ENCODE measurements at regions not wholly inside any gene's neighbourhood (a gene's known extent, or its start where the extent isn't known, plus 50 kb on each side); places are given as distances from the start of the nearest gene placed in this dataset.

DNA sequence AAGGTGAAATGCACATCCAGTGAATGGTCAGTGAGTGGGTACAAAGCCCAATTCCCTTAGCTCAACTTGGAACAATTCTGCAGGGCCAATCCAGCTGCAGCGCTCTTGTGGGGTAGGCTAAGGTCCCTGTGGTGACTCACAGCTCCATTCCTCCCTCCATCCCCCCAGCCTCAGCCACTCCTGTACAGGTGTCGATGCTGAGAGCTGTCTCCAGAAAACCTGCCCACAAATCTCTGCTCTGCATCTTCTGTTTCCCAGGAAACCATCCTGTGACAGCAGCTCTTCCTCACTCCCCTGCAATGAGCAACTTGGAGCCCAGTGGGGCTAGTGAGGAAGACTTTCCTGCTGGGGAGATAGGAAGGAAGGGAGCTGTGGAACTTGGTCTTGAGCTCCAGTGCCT lies 244.7 kb upstream of the GPR26 start:
- DNase-seq: no peak

DNA sequence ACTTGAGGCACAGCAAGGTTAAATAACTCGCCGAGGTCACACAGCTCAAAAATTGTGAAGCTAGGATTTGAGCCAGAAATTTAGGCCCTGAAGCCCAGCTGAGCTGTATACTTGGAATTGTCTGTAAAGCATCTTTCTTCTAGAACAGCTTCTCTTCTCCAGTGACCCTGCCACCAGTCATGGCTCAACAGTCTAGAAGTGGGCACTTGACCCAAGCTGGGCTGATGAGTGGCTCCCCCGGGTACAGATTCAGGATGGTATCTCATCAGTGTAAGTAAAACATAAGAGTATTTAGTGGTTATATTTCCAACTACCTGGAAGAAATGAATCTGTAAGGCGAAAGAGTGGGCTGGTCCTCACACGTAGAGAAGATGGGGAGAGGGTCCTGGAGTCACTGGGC lies 243.9 kb upstream of the GPR26 start:
- DNase-seq: no peak

DNA sequence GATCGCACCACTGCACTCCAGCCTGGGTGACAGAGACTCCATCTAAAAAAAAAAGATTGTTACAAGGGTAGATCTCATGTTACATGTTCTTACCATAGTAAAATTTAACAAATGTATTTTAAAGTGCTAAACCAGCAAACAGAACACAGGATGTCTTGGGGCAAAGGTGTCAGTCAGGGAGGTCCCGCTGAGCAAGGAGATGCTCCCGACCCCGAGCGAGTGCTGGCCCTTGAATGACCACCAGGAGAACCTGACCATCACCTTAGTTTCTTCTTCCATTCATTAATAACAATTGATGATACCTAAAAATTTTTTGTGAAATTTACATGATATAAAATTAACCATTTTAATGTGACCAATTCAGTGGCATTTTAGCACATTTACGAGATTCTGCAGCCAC lies 241.6 kb upstream of the GPR26 start:
- DNase-seq: no peak

DNA sequence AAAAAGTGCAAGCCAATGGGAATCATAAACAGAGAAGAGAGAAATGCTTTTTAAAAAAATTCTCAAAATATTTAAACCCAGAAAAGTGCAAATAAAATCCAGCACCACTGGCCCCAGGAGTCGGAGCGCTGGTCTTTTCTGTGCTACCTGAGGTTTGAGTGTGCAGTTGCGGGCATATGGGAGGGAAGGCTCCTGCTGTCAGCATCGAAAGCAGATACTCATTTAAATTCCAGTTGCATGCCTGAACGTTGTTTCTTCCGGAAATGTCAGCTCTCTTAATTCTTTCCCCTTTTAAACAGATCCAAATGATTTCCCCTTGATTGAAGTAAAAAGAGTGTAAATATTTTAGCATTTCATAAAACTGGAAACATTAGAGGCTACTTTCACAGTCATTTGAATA lies 240.5 kb upstream of the GPR26 start:
- DNase-seq: no peak

DNA sequence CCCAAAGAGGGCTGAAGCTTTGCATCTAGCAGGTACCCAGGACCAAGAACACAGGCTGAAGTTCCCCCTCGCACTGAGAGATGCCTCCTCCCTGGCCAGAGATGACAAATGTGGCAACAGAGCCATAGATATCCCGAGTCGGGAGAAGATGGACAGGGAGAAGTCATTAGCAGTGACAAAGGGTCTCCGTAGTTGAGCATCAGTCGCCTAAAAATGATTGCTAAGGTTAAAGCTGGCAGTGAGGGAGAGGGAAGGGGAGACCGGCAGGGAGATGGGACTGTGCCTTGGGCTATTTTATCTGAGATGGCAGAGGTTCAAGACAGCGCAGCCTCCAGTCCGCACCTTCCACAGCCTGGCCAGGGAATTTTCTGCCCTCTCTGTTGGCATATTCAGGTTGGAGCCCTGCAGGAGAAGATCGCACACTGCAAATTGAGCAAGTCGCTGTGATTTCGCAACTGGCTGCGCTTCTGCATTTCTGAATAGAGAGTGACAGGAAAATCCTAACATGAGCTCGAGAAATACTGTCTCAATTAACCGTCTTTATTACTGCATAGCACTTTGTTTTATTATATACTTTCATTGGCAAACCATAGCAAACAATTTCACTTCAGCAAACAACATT lies 238.9 kb upstream of the GPR26 start:
- no peak for DNase-seq

DNA sequence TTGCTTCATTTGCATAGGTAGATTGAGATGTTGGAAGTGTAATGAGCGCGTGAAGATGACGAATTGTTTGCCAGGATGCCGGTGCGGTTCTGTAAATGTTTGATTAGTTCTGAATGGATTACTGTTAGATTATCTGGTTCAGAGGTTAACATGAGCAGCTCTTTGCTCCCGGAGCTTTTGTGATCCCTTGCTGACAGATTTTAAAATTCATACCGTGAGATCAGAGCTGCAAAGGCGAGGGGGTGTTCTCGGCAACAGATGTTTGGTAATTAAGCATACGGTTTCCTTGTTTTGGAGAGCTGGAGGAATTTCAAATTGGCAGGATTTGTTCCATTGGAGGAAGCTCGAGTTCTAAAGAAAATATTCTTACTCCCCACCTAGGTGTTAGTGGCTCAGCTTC lies 237.8 kb upstream of the GPR26 start:
- DNase-seq: no peak

DNA sequence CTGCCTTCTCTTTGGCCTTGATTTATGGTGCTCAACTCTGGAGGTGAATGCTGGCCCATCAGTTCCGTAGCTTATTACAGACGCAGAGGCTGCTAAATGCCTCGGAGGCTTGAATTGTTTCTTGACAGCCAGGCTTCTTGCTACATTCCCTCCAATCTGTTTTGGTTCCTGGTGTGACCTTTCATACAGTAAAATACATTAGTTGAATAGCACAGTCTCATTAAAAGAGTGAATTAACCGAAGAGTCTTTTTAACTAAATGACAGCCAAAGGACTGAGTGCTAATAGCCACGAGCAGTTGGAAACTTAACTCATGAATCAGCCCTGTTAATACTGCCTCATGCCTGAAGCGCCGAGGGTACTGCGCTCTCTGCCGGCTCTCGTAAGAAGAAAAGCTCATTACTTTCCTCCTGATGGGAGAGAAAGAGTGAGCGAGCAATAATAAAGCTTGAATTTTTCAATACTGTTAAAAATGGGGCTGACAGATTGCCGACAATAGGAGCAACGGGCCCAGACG lies 236.4 kb upstream of the GPR26 start:
- no peak for DNase-seq

DNA sequence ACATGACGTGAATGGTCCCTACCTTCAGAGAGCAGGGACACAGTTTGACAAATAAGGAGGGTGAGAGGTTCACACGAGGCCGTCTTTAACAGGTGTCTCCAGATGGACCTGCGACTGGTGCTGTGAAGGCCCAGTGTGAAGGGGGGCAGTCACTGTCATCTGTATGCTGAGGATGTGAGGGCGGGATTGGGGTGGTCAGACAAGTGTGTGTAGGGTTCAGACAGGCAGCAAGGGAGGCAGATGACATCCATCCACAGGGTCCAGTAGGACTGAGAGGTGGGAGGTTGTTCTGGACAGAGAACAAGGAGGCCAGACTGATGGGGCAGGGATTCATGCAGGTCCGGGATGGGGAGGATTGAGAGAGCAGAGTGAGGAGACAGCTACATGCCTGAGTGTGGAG lies 232.6 kb upstream of the GPR26 start:
- DNase-seq: no peak

DNA sequence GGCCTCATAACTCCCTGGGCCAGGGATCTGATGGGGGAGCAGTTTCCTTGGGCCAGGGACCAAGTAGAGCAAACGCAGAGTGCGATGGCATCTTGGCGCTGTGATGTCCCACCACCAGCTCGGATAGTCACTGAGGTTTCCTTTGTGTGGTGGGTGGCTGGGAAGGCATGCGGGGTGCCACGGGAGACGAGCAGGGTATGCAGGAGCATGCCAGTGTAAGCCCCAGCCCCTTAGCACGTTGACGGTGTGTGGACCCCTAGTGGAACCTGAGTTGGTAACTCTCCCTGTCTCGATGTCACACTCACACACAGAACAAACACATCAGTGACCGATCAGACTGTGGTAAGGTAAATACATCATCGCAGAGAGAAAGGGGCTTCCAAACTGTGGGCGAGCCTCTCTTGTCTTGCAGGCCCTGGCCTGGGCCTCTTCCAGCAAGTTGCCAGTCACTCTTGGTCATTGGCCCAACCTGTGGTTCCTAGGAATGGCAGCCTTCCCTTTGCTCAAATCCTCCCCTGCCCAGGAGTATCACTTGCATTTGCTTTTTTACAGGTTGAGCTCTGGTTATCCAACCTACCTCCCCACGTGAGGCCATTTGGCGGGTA lies 231.6 kb upstream of the GPR26 start:
- no peak for DNase-seq

DNA sequence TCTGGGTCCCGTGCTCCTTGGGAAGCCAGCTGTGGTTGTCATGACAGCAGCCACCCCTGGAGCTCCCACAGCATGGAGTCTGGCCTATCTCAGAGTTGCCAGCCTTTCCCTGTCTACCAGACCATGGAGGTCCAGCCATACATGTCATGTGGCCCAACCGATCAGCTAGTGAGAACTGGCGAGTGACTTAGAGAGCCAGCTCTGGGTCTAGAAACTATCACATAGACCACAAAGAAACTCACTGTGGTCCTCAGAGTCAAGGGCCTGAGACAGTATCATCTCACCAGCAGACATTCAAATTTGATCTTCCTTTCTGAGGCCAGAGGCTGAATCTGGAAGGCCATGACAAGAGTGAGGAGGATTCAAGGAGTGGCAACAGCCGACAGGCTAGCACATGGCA lies 223.3 kb upstream of the GPR26 start:
- no peak for DNase-seq

DNA sequence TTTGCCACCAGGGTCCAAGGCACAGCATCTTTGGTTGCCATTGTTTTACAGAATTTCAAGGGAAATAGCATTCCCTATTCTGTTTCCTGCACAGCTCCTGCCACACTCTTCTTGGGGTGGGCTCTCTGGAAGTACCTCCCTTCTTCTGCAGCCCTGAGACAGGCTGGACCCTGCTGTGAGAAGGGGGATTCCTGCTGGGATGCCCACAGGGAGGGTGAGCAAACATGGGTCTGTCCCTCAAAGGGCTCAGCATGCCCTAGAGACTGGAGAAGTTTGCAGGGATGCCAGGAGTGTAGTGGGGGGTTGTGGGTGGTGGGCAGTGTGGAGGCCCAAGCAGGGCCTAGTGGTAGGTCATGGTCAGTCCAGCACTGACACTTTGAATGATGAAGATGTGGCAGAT lies 222.2 kb upstream of the GPR26 start:
- DNase-seq: no peak

DNA sequence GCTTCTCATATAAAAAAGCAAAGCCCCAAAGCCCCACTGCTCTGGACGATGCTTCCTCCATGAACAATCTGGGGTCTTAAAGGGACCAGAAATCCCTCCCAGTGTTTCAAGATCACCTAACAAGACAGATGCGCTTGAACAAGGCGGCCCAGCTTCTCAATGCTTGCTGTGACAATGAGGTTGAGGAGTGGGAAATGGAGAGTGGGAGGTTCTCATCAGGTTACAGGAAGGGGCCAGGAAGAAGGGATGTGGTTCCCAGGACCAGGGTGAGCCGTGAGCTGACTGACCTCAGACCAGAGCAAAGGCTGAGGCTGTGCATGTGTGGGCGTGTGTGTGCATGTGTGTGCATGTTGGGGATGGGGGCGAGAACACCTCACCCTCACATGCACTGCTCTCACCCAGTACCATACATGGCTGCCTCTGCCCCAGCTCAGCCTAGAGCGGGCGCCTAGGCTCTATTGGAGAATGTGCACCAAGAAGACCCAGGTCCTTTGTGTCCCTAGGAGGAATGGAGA lies 220.8 kb upstream of the GPR26 start:
- DNase-seq: no peak

DNA sequence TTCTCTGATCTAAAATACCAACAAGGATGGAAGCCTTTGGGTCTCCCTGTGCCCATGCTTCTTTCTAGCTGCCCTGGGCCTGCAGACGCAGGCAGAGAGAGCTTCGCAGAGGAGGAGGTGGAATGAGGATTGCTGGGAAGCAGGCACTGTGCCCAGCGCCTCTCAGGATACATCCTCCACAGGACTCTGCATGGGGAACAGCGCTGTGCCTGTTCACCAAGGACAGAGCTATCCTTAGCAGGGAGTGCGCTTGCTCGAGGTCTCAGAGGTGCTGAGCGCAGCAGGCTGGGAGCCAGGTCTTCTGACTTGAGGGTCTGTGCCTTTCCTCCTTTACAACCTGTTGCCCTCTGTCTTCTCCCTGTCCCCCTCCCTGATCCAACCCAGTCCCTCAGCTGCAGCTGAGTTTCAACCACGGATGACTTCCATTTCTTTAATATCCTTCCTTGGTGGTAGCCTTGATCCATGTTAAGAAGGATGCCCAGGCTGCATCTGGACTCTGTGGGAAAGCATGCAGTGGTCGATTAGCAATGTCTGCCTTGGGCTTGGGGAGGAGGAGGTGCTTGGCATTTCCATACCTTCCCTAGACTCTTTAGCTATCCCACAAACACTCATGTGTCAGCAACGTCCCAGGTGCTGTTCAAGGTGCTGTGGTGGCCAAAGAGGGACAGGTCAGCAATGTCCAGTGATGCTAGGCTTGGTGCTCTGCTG lies 219.6 kb upstream of the GPR26 start:
- DNase-seq: no peak

DNA sequence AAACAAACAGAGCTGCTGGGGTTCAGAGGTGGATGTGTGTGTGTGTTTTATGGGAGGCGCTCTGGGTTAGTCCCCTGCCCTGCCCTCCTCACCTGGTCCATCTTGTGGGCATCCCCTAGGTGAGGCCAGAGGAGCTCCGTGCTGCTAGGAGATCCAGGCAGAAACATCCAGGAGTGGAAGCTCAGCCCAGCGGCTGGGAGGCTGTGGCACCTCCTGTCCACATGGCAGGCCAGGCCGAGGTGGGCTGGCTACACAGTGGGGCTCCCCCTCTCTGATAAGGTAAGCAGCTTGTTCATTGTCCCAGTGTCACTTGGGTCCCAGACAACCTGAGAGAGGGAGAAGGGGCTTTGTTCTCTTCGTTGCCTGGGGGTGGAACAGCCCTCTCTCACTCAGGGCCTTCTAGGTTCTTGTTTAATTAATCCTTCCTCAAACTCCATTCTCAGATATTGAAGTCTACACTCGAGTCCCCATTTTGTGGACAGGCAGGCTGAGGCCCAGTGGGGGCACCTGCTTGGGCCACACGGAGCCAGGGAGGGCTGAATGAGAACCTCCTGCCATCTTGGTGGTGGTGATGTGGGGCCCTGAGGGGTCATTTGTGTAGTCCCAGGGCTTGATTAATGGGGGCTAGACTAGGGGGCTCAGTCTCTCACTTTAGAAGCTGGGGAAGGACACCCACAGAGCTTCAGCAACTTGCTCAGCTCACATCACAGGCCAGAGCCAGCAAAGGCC lies 216.8 kb upstream of the GPR26 start:
- DNase-seq: no peak

DNA sequence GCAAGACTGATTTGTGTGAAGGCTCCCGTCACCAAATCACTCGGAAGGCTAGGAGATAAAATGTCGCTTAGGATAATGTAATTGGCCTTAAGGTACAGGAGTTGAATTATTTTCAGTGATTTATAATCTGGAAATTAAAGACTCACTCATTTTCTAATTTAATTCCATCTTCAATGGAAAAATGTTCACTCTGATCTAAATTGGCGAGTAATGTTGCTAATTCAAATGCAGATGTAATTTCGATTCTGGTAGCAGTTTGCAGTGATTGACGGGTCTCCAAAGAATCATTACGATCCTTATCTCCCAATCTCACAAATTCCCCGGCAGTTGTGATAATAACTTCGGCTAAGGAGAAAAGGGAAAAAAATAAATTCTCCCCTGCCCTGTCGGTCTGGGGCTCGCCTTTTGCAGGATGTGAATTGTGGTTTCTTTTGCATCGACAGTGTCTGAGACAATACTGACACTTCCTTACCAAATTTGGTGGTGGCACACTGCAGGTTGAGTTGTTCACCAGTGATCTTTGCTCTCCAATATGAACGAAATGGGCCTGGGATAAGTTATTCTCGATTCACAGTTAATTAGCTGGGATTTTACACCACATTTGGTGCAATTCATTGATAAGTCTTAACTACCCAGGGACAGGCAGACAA lies 215.1 kb upstream of the GPR26 start:
- DNase-seq: no peak

DNA sequence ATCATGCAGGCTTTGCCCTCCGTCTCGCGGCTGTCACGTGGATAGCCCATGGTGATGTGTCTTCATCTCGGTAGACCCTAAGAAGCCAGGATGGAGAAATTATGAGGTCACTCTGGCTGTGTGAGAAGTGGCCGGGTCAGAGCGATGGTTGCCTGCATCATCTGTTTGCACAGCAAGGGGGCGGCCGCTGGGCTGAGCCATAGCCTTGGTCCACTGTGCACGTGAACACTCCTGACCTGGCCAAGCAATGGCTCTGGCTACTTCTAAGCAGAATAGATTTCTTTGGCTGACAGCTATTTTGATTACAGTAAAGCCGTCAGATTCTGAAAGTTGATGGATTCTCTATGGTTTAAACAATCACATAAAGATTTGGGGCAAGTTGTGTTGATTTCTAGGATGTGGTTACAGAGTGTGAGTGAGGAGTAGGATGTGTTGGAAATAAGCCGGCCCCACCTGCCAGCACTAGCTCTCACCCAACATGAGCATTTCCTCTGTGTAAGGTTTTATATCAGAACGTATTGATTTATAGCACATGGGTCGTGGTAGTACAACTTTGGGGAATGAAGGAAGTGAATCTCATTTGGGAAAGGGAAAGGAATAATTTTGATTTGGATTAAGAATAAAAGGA lies 214.4 kb upstream of the GPR26 start:
- no peak for DNase-seq

DNA sequence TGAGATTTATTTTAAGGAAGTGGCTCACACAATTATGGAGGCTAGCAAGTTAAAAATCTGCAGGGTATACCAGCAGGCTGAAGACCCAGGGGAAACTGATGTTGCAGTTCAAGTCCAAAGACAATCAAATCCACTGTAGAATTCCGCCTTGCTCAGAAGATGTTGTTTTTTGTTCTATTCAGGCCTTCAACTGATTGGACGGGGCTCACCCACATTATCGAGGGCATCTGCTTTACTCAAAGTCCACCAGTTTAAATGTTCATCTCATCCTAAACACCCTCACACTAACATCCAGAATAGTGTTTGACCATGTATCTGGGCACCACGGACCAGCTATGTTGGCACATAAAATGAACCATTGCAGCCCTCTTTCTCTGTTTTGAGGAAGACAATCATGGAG lies 211.2 kb upstream of the GPR26 start:
- no peak for DNase-seq

DNA sequence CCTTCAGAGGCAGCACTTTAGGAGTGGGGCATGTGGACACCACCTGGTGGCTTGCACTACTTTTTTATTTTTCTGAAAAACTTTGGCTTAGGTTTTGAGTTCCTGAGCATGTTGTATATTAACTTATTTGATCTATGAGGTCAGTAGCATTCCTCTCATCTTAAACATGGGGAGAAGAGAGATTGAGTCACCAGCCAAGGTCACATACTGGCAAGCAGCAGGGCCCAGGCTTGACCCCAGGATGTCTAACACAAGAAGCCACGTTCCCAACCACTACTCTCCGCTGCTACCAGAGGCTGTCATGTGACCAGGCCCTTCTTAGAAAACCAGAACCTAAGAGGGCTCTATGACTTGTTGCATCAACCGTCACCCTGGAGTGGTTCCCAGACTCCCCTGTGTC lies 210.3 kb upstream of the GPR26 start:
- no peak for DNase-seq

DNA sequence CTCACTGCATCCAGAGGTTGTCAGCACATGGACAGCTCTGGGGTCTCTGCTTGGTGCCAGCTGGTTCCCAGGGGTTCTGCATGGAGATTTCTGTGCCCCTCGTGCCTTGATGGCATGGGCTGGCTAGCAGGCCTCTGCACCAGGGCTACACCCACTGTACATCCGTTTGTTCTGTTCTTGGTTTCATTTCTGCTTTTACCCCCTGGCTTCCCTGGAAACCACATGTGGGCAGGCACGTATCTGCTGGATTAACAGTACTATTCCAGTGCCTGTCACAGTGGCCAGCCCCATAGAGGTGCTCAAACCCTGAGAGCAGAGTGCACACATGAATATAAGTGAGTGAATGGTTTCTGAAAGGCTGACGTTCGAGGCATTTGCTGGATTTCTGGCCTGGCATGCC lies 207.2 kb upstream of the GPR26 start:
- DNase-seq: no peak

DNA sequence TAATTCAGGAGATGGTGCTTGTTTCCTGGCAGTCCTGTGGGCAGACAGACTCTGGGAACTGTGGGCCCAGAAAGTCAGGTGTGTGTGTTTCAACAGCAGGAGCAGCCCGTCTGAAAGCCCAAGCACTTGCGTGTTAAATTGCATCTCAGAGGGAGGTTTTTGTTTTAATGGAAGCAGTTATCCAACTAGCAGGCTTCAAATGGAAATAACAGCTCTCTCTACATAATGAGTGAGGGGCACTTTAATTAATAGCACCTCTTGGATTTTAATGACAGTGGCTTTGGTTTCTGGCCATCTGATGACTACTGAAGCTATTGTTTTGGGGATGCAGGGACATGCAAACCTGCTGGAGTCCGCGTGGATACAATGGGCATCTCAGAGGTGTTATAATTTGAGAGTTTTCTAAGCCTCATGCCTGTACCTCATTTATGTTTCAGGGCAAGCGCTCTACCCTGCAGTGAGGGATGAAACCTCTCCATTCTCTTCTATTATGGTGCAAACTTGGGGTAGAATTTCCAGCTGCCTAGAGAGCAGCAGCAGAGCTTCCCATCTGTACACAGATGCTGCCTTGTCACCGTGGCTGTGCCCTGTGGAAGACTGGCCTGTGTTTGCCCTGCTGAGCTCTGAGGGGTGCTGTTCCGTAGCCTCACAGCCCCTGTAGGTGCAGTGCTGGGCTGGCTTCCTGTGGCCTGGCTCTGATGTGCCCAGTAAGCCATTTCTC lies 206.6 kb upstream of the GPR26 start:
- DNase-seq: no peak

DNA sequence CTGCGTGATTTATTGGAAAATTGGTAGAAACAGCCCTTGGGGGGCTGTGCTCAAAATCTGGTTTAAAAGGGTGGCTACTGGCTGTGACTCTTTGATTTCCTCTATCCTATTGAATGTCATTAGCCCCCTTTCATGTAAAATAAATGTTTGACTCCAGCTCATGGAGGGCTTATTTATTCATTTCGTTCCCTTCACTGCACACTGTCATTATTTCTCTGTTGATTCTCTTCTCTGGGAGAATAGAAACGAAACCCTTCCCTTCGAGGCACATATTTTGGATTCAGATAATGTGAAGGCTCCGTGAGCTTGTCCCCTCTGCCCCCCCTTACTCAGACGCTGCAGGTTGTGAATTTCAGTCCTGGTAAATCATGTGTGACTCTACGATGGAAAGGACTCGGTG lies 203.9 kb upstream of the GPR26 start:
- DNase-seq: no peak

DNA sequence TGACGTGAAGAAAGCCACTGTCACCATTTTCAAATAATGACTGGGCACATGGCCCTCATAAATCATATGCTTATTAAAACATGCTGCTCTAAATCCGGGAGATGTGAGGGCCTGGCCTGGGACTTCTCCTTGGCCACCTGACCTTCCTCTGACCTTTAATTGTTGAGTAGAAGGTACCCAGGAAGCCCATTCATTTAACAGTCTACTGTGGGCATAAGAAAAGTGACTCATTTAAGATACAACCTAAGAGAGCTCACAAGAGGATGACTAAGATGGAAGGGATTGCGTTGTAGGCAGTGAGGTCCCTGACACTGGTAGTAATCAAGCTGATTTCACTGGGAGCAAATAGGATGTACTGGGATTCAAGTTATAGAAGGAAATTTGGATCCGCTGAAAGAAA lies 203.4 kb upstream of the GPR26 start:
- DNase-seq: no peak

Data from activated CD4-positive, alpha-beta T cell treated with anti-CD3 and anti-CD28 coated beads for 4 hours (primary cell).